Gastroesophageal sphincter (tissue), 3 donors: ENCODE measurements at regions not wholly inside any gene's neighbourhood (a gene's known extent, or its start where the extent isn't known, plus 50 kb on each side); places are given as distances from the start of the nearest gene placed in this dataset.

Experiments used
- CTCF ChIP-seq, 4 experiments: fragments of 200-600 bp in 2 of 4; fragments of 450-650 bp in 2 of 4; sonication (generic) in 1 of 4; IDR thresholded peaks; one replicate each; pipeline ENCODE4 v1.5.1; 2017 to 2019; ENCODE audit warnings: antibody characterized with exemption in 4 of 4, mild to moderate bottlenecking in 2 of 4, moderate library complexity in 2 of 4
- POLR2A ChIP-seq, 2 donors: fragments of 450-650 bp; IDR thresholded peaks; one replicate each; pipeline ENCODE4 v1.6.1; 2017; ENCODE audit warnings: antibody characterized with exemption in 2 of 2, mild to moderate bottlenecking in 2 of 2, moderate library complexity in 1 of 2
- POLR2AphosphoS5 ChIP-seq: sonication (generic); formaldehyde crosslinking; IDR thresholded peaks from one replicate; pipeline ENCODE4 v1.6.1; 2017; ENCODE audit warnings: antibody characterized with exemption

DNA sequence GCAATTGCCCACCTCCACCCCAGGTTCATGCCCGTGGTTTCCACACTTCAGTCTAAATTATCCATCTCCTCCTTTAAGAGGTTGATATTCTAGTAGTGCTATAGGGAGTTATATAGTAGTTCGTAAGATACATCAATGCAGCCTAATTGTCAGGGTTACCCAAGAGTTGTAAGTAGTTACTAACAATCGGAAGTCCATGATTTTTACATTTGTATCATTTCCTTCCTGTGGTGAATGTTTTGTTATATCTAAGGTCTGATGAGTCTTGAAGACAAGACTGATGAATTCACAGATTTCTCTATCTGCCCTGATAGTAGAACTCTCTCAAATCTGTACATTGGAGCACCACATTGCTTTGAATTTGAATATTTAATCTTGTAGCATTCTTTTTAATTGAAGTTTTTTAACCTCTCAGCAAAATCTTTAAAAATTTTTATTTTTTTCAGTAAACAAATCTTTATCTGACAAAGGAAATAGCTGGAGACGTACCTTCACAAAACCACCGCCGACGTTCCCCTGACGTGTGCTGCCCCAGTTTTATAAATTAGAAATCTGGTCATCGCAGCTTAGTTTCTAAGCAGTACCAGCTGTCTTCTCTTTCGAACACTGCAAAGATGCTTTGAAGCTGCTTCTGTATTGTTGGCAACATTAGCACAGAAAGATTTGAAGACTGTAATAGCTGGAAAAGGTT is 264.5 kb downstream of the SOCS6 start:
- TF ChIP-seq POLR2AphosphoS5, result no peak
- no peak for TF ChIP-seq CTCF (IDR thresholded peaks at IDR 0.05)
- TF ChIP-seq POLR2A (IDR thresholded peaks at IDR 0.05), result no peak
